ENCODE measurements at regions not wholly inside any gene's neighbourhood (a gene's known extent, or its start where the extent isn't known, plus 50 kb on each side); places are given as distances from the start of the nearest gene placed in this dataset.
A peak's percentile ranks its signal among the peaks of the same experiment; 100 is the strongest.

DNA sequence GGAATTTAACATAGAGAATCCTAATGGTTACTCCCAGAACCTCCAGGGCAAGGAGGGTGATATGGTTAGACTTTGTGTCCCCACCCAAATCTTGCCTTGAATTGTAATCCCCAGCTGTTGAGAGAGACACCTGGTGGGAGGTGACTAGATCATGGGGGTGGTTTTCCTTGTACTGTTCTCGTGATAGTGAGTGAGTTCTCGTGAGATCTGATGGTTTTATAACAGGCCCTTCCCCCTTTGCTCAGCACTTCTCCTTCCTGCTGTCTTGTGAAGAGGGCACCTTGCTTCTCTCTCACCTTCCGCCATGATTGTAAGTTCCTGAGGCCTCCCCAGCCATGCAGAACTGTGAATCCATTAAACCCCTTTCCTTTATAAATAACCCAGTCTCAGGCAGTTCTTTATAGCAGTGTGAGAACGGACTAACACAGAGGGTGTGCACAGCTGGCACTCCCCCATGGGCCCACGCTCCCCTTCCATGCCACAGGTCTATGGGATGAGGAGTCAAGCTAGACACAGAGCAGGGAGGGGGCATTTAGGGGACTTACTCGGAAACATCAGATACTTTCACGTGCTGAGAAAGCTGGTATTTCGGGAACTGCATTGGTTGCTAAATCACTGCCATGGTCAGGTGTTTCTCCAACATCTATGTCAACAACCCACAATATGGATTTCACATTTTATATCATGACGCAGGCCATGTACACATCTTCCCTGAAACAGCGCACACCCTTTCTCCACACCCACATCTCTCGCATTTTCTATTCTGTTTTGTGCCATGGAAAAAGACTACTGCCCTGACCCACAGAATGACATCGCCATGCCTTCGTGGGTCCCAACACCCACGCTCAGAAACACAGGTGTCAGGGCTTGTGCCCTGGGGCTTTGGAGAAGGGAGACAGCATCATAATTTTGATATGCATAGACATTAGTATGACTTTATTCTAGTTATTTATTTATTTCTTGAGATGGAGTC, 199.1 kb upstream of the GSE1 start:
- Histone ChIP-seq H4K20me1 (ENCODE audit: insufficient read depth) (no peaks in the 10 kb centered on the region), H3K79me2 (ENCODE audit: insufficient read depth, low read depth) (no peaks in the 10 kb centered on the region), H3K36me3 (ENCODE audit: insufficient read depth) (no peaks in the 10 kb centered on the region), H3K4me3 (IDR thresholded peaks at IDR 0.05; ENCODE audit: insufficient read depth, low read depth, low read length) (no peak overlapping the region), H3K4me2 (no peak overlapping the region), H3K9ac (no peak overlapping the region), H2AFZ (ENCODE audit: low read depth) (no peak overlapping the region), H3K27me3 (ENCODE audit: insufficient read depth, low read depth) (peaks cover 45% of the 10 kb centered on the region), H3K4me1 (ENCODE audit: low read depth, poor library complexity, severe bottlenecking) (no peaks in the 10 kb centered on the region), H3K27ac (no peak overlapping the region)
- TF ChIP-seq, protein P1, sequence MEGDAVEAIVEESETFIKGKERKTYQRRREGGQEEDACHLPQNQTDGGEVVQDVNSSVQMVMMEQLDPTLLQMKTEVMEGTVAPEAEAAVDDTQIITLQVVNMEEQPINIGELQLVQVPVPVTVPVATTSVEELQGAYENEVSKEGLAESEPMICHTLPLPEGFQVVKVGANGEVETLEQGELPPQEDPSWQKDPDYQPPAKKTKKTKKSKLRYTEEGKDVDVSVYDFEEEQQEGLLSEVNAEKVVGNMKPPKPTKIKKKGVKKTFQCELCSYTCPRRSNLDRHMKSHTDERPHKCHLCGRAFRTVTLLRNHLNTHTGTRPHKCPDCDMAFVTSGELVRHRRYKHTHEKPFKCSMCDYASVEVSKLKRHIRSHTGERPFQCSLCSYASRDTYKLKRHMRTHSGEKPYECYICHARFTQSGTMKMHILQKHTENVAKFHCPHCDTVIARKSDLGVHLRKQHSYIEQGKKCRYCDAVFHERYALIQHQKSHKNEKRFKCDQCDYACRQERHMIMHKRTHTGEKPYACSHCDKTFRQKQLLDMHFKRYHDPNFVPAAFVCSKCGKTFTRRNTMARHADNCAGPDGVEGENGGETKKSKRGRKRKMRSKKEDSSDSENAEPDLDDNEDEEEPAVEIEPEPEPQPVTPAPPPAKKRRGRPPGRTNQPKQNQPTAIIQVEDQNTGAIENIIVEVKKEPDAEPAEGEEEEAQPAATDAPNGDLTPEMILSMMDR (conservative IDR thresholded peaks at IDR 0.05; ENCODE audit: low read depth, low read length), result no peak

DNA sequence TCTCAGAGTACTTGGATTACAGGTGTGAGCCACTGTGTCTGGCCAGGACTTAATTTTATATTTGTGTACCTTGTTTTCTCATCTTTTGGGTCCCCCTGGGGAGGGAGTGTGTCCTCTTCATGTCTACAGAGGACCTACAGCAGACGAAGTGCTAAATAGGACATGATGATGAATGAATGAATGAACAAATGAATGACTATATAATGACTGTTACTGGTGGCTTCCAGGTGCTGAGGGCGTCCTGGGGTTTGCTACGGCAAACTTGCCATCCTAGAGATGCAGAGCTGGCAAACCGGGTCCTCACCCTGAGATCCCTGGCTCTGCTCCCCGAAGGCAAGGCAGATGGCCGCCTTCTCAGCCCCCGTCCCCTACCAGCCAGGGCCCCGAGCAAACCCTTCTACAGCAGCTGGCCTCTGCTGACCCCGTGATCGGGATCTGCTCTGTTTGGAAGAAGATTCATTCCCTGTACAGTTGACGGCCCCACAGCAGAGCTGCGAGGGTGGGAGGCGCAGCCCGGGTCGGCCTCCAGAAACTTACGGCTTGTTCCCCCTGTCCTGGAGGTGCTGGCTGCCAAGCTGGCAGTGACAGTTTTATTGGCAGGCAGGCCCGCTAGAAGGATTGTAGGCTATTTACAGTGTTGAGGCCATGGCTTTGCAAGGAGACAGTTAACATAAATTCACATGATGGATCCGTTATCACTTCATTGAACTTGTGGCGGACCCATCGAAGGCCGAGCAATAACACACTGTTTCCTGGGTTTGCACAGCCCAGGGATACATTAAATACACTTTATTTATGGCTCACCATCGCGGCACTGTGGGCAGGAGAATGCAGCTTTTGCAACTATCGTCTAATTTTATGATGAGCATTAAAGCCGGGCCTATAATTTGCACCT, 197.7 kb upstream of the GSE1 start:
- H3K4me1 ChIP-seq (ENCODE audit: low read depth, poor library complexity, severe bottlenecking), result no peaks in the 10 kb centered on the region
- no peak overlapping the region for H3K4me2 ChIP-seq
- no peaks in the 10 kb centered on the region for H3K79me2 ChIP-seq (ENCODE audit: insufficient read depth, low read depth)
- peaks cover 56% of the 10 kb centered on the region for H3K27me3 ChIP-seq (ENCODE audit: insufficient read depth, low read depth)
- H3K36me3 ChIP-seq (ENCODE audit: insufficient read depth), result no peaks in the 10 kb centered on the region
- H4K20me1 ChIP-seq (ENCODE audit: insufficient read depth), result no peaks in the 10 kb centered on the region
- H3K27ac ChIP-seq, result no peak overlapping the region
- H3K4me3 ChIP-seq (IDR thresholded peaks at IDR 0.05; ENCODE audit: insufficient read depth, low read depth, low read length), result no peak overlapping the region
- H3K9ac ChIP-seq, result no peak overlapping the region
- TF ChIP-seq, protein P1 (conservative IDR thresholded peaks at IDR 0.05; ENCODE audit: low read depth, low read length), result no peak
- no peak overlapping the region for H2AFZ ChIP-seq (ENCODE audit: low read depth)

GRCh38 chr16:85416228-85417109, 196.7 kb upstream of the GSE1 start:
- Histone ChIP-seq H3K4me2 (no peak overlapping the region), H3K27ac (no peak overlapping the region), H3K4me3 (IDR thresholded peaks at IDR 0.05; ENCODE audit: insufficient read depth, low read depth, low read length) (no peak overlapping the region)

More at GRCh38 chr16:85416228-85417109, 196.7 kb upstream of the GSE1 start:
- Histone ChIP-seq H3K36me3 (ENCODE audit: insufficient read depth) (no peaks in the 10 kb centered on the region), H3K27me3 (ENCODE audit: insufficient read depth, low read depth) (peaks cover 63% of the 10 kb centered on the region), H2AFZ (ENCODE audit: low read depth) (no peak overlapping the region), H3K4me1 (ENCODE audit: low read depth, poor library complexity, severe bottlenecking) (no peaks in the 10 kb centered on the region), H3K79me2 (ENCODE audit: insufficient read depth, low read depth) (no peaks in the 10 kb centered on the region), H4K20me1 (ENCODE audit: insufficient read depth) (no peaks in the 10 kb centered on the region), H3K9ac (no peak overlapping the region)
- TF ChIP-seq, protein P1 (conservative IDR thresholded peaks at IDR 0.05; ENCODE audit: low read depth, low read length), result peak; percentile 58

All from KMS-11 (cell line).